ENCODE measurements at regions not wholly inside any gene's neighbourhood (a gene's known extent, or its start where the extent isn't known, plus 50 kb on each side); places are given as distances from the start of the nearest gene placed in this dataset.
"Not testable (repeated sequence)": the region's sequence is repeated elsewhere in the genome, so short reads cannot be mapped to it uniquely, and the experiment has no call there.

DNA sequence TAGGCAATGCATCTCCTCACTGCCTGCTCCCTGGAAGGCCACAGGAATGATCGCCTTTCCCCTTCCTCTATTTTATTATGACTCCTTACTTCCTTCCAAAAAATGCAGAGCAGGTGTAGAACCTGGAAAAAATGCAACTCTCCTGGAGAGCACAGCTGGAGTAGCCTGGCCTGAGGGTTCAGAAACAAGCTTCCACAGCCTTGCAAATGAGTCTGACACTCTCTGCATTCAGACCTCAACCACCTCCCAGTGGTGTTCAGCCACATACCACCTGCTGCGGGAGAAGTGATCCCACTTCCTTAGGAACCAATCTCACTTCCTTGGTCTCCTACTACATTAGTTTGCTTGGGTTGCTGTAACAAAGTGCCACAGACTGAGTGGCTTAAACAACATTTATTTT lies 368.1 kb upstream of the NOCT start:
- in situ Hi-C loops (cut with HindIII; ENCODE audit: low sequenced_read_pairs): no loop called here

DNA sequence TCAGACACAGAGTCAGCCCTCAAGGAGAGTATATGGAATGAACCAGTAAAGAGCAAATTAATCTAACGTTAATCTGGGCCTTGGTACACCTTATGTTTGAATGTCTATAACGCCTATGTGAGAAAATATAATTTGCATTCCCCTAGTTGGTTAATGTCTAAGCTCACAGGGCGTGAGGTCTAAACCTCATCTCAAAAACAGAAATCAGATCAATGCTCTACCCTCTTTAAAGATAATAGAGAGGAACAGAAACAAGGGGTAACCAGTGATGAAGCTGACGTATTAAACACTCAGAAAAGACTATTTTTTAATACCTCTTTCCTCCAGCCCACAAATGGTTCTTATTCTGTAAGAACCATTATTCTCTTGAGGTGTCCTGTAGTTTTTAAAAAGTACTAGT lies 369.2 kb upstream of the NOCT start:
- in situ Hi-C loops (cut with HindIII; ENCODE audit: low sequenced_read_pairs): no loop called here

DNA sequence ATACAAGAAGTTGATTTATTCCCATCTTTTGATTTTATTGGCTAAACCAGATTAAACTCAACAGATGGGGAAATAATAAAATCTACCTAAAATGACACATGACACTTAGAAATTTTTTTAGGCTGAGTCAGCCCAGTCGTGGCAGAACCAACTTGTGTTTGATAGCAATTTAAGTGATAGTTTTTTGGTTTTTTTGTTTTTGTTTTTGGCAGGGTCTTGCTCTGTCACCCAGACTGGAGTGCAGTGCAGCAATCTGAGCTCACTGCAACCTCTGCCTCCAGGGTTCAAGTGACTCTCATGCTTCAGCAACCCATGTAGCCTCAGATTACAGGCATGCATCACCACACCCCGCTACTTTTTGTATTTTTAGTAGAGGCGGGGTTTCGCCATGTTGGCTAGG lies 370.3 kb upstream of the NOCT start:
- in situ Hi-C loops (cut with HindIII; ENCODE audit: low sequenced_read_pairs): no loop called here

DNA sequence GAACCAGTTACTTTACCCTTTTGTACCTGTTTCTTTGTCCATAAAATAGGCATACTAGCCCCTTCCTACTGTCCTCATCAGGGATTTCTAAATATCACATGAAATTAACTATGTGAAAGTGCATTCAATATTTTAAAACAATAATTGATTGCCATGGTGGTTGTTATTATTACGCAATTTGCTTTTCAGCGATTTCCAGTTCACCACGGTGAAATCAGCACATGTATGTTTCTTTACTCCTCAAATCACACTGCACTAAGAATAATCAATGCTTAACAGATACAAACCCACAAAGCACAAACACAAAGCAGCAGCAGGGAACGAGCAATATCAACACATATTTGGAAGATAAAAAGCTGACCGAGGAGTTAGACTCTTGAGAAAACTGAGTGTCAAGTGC lies 371.3 kb upstream of the NOCT start:
- in situ Hi-C loops (cut with HindIII; ENCODE audit: low sequenced_read_pairs): no loop called here

DNA sequence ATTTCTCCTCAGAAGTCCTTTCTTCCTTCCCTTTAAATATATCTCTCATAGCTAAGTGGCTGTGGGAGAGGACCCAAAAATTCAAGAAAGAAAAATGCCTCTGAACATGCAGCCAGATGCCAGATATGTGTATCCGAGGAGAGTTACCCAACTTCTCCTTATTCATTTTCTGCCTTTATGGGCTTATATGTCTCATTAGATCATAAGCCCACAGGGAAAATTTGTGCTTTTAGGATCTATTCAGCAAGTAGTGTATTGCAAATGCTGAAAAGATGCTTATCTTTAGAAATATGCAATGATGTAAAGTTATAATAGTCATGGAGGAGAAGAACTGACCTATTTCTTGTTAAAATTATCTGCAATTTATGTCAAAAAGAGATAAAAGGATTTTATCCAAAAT lies 371.8 kb upstream of the NOCT start:
- in situ Hi-C loops (cut with HindIII; ENCODE audit: low sequenced_read_pairs): no loop called here

DNA sequence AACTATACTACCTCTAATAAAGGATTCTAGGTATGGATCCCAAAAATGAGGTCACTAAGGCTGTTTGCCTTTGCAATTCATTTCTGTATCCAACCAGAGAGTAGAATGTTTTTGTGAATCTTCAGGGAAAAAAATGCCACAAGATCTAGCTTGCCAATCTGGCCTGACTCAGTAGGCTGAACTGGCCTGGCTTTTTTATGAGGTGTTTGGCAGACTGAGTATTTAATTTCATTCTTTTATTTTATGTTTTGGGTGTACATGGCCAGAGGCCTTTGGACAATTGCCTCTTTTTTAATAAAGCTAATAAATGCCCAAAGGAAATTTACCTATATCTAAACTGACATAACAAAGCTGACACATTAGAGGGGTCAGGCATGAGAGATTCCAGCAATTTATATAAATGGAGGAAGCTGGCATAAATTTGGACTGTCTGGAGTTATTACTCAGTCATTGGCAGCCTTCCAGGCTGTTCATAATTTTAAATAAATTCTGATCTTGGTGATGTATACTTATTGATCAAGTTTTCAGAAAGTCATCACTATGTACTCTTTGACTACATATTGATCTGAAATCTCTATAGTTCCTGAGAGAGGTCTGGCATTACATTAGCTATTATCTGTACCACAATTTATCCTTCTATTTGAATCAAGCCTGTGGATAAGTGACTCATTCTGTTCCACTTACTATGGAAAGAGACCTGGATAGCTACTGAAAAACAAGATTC lies 376.4 kb upstream of the NOCT start:
- in situ Hi-C loops (cut with HindIII; ENCODE audit: low sequenced_read_pairs): no loop called here

DNA sequence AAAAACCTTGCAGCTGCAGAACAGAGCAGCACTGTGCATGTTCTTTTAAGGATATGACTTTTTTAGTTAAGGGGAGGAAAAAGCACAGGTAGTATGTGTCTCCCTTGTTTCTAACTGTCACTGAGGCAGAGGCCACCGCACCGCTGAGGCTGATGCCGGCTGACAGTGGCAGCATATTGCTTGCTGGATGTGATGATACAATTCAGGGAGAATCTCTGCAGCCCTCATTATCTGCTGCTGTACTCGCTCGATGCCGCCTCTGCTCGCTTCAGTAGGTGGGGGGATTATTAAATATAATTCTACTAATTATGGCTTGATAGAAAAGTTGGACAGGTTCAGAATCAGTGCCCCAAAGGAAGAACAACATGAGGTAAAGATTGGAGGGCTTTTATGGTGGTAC lies 378.8 kb upstream of the NOCT start:
- in situ Hi-C loops (cut with HindIII; ENCODE audit: low sequenced_read_pairs): no loop called here

DNA sequence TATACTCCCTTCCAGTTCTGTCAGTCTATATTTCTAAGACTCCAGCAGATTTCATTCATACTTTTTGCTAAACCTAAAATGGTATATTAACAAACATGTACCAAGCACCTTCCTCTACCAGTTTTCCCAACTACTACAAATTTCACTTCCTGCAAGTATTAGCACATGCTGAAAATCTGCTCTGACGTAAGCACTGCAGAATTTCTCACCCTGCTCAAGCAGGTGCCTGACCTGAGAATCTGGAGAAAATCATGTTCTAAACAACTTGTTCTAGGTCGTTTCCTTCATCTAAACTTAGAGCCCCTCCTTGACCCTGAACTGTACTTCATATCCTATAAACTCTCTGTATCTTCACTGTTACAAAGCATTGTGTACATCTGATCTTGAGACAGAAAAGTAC lies 380.7 kb upstream of the NOCT start:
- in situ Hi-C loops (cut with HindIII; ENCODE audit: low sequenced_read_pairs): no loop called here

DNA sequence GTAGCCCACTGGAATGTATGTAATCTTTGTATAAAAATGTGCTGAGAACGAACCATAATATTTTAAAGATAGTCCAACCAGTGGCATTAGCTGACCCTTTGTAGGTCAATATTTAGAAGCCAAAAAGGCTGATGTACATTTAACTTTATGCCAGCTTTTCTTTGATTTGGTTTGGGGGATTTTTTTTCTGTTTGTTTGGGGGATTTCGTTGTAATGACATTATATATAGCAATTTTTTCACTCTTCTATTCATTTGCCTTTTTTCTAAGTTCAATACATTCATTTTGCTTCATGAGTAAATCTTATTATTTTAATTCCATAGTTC lies 382.0 kb upstream of the NOCT start:
- in situ Hi-C loops (cut with HindIII; ENCODE audit: low sequenced_read_pairs): no loop called here

DNA sequence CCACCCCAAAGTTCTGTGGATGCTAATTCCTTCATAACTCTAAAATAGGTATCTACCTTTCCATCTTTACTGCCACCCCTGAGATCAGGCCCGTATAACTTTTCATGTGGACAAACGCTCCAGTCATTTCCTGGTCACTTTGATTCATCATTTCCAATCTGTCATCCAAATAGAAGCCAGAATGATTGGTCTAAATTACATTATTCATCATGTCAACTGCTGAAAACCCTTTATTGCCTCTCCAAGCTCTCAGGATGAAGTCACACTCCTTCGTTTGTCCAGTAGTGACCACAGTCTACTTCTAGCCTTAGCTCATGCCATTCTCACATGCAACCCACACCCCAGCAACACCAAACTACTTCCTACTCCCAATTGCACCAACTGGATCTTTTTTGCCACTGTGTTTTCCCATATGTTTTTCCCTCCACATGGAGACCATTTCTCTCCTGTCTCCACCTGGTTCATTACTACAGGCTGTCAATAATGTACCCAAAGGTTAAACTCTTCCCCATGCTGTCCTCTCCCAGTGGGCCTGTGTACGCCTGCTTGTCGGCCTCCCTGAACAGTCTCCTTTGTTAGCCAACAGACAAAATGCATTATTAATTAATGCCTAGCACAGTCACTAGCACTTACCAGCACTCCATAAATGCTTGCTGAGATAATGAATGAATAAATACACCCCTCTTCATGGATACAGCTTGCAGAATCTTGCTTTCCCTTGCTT lies 382.6 kb upstream of the NOCT start:
- in situ Hi-C loops (cut with HindIII; ENCODE audit: low sequenced_read_pairs): no loop called here

DNA sequence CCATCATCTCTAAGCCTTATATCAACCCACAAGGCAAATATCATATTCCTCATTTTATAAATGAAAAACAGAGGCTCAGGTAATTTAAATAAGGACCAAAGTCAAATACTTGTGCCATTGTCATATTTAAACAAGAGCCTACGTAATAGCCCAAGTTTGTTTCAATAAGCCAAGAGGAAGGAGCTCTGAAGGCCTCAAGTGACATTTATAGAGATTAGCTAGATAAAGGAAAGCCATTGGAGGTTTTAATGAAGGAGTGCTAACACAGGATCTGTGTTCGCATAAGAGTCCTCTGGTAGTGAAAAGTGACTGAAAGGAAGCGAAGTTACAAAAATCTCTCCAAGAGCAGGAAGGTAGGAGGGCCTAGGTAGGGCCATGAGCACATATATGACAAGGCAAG lies 384.9 kb upstream of the NOCT start:
- in situ Hi-C loops (cut with HindIII; ENCODE audit: low sequenced_read_pairs): no loop called here

DNA sequence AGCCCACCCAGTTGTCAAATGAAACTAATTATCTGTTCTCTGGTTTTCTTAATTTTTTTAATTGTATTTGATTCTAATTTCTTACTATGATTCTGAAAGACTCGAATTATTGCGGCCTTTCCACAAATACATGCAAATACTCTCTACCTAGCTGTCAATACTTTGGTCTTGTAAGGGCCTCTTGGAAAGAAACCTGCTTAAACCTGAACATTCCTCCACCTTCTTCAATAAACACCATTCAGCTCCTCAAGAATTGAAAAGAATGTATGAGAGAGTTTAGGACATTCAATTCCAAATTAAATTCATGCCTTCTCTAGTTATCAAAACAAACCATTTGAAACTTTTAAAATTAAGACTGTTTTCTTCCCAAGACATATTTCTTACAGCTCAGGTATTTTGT lies 385.9 kb upstream of the NOCT start:
- in situ Hi-C loops (cut with HindIII; ENCODE audit: low sequenced_read_pairs): no loop called here

DNA sequence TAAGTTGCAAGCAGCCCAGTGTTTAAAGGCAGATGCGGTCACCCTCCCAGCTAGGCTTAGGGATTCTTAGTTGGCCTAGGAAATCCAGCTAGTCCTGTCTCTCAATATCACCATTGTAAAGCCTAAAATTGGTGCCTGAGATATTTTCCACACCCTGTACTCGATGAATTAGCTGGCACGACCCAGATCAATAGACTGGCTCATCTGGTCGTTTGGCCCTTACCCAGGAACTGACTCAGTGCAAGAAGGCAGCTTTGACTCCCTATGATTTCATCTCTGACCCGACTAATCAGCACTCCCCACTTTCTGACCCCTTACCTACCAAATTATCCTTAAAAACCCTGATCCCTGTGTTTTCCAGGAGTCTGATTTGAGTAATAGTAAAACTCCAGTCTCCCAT lies 384.9 kb upstream of the SLC7A11 start:
- in situ Hi-C loops (cut with HindIII; ENCODE audit: low sequenced_read_pairs): no loop called here

DNA sequence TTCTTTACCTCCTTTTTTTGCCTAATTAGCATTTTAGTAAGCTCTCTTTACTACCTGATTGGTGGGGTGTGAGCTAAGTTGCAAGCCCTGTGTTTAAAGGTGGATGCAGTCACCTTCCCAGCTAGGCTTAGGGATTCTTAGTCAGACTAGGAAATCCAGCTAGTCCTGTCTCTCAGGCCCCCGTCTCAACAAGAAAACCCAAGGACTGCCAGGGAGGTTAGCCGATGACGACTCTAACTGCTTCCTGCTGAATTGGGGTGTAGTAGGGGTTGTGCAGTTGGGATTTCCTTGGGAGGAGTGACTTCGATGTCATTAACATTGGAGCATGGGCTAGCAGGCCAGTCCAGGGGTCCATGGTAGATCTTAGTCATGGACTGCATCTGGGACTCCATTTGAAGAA lies 380.2 kb upstream of the SLC7A11 start:
- in situ Hi-C loops (cut with HindIII; ENCODE audit: low sequenced_read_pairs): not testable (repeated sequence)

DNA sequence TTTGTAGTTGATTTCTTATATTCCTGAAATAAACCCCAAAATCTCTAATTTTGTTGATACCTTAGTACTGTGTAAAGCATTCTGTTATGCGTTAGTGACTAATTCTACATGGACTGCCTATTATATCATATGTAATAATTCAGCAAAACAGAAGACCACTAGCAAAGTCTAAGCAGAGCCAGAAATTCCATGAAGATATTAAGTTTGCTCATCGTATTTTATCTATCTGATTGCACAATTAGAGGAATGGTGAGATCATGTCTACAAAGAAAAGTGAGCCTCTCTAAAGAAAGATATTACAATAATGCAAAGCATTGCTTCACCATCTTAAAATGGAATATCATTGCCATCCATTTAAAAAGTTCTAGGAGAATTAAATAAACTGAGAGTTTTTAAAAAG lies 374.6 kb upstream of the SLC7A11 start:
- in situ Hi-C loops (cut with HindIII; ENCODE audit: low sequenced_read_pairs): no loop called here

DNA sequence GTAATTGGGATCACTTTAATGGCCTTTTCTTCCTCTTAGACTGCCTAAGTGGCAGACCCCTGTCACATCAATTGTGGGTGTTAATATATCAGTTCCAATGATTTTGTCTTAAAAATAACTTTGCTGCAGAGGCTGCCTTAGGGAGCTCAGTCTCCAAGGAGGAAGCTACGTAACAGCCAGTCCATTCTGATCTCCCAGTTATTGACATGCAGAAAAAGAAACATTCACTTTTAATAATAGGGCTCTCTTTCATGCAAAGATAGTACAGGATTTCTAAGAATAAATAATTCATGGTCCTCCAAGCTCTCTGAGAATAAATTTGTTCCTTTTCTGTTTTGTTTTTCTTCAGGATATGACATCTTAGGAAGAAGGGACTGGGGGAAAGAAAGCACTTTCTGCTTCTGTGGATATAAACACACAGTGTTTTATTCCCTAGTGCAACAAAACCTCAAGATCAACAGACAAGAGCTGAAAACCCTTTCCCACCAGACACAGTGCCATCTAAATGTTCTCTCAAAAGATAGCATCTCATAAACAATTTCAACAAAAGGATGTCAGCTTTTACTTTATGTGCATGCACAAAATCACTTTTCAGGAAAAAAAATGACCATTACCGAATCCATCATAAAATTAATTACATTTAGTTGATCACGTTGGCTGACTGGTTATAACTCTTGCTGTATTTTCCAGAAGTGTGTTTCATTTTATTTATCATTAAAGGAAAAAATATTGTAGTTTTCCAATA lies 372.4 kb upstream of the SLC7A11 start:
- in situ Hi-C loops (cut with HindIII; ENCODE audit: low sequenced_read_pairs): no loop called here

DNA sequence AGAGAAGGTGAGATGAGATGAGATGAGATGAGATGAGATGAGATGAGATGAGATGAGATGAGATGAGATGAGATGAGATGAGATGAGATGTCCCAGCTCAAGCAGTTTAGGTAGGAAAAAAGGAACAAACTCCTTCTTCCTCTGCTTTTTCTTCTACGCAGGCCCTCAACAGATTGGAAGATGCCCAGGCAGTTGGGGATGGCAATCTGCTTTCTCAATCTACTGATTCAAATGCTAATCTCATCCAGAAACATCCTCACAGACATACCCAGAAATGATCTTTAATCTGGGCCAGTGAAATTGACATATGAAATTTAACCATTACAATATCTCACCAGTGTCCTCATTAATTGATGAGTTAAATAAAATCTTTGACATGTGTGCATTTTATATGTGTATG lies 370.3 kb upstream of the SLC7A11 start:
- in situ Hi-C loops (cut with HindIII; ENCODE audit: low sequenced_read_pairs): no loop called here

DNA sequence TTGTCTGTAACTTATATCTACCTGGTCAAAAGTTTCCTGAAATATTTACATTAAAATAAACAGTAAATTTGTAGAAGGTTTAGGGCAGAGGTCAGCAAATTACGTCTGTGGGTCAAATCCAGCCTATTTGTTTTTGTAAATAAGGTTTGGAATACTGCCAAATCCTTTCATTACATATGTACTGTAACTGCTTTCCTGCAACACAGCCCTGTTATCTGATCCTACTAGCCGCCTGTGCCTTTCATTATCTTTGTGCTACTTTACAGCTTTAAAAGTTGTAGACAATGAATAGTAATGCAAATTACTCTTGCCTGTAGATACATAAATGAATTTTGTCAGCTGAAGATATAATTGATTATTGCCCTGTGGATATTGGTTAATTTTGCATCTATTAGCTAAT lies 369.6 kb upstream of the SLC7A11 start:
- in situ Hi-C loops (cut with HindIII; ENCODE audit: low sequenced_read_pairs): no loop called here

DNA sequence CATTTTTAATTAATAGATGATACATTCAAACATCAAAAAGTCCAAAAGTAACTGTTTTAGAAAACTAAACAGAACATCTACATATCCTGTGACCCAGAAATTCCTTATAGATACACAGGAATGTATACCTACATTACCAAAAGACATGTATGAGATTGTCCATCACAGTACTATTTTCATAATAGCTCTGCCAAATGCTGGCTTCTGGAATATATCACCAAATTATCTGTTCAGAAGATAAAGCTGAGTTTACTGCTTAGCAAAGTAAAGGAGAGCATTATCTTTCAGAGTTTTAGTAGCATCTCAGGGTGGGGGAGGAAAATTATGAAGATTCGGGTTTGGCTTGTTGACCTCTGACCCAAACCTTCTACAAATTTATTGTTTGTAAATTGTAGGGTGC lies 368.9 kb upstream of the SLC7A11 start:
- in situ Hi-C loops (cut with HindIII; ENCODE audit: low sequenced_read_pairs): no loop called here

DNA sequence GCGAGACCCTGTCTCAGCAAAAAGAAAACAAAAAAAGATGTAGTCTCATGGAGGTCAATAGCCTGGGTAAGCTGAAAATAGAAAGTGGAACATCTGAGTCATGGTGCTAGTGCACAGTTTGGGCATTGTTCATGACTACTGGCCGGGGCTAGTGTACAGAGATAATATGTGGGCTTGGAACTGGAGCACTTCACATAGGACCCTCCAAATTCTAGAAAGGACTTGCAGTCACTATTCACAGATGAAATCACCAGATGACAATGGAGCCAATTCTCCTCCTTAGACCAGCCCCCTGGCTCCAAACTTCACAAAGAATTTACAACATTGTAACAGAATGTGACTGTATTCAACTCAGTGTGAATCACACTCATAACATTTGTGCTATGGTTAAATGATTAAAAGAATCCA lies 367.8 kb upstream of the SLC7A11 start:
- in situ Hi-C loops (cut with HindIII; ENCODE audit: low sequenced_read_pairs): no loop called here

DNA sequence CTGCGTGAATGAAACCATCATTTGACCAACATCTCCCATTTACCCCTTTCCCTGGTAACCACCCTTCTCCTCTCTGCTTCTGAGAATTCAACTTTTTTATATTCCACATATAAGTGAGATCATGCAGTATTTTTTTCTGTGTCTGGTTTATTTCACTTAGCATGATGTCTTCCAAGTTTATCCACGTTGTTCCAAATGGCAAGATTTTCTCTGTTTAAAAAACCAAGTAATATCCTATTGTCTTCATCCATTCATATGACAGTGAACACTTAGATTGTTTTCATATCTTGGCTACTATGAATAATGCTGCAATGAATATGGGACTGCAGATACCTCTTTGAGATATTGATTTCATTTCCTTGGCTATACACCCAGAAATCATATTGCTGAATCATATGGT lies 362.4 kb upstream of the SLC7A11 start:
- in situ Hi-C loops (cut with HindIII; ENCODE audit: low sequenced_read_pairs): no loop called here

DNA sequence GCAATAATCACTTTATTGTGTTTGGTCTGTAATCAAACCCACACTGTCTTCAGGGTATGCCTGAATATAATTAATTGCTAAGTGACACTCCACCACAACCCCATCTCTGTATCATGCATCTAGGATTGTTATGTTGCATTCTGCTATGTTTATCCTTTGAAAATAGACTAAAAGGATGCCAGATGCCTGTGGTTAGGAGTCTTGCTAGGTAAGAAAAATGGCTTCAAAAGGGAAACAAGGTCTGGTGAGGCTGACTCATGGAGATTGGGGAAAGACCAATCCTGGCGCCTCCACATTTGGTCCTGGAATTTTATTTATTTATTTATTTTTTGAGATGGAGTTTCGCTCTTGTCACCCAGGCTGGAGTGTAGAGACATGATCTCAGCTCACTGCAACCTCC lies 360.5 kb upstream of the SLC7A11 start:
- in situ Hi-C loops (cut with HindIII; ENCODE audit: low sequenced_read_pairs): no loop called here

All from endothelial cell of hepatic sinusoid (primary cell).